Keratinocyte (primary cell): ENCODE measurements at regions not wholly inside any gene's neighbourhood (a gene's known extent, or its start where the extent isn't known, plus 50 kb on each side); places are given as distances from the start of the nearest gene placed in this dataset.

ENCODE experiments used
- CTCF ChIP-seq, 3 experiments: IDR thresholded peaks in 1 of 3; conservative IDR thresholded peaks in 1 of 3; optimal IDR thresholded peaks in 1 of 3; 2 replicates in 2 of 3; 3 replicates in 1 of 3; pipeline versions ENCODE3 to v1.5.1; 2011; ENCODE audit warnings: low read length in 3 of 3, mild to moderate bottlenecking in 3 of 3, moderate library complexity in 2 of 3, control low read depth in 1 of 3, inconsistent platforms in 1 of 3; ENCODE audit not compliant: insufficient read depth in 2 of 3; ENCODE audit errors: extremely low read depth in 1 of 3
- EZH2 ChIP-seq: IDR thresholded peaks from one replicate; pipeline ENCODE4 v1.6.1; 2012; ENCODE audit warnings: inconsistent platforms, mild to moderate bottlenecking, low read length, moderate library complexity

- TF ChIP-seq CTCF (optimal IDR thresholded peaks at IDR 0.05 in 1 of 3, IDR thresholded peaks at IDR 0.05 in 1 of 3, conservative IDR thresholded peaks at IDR 0.05 in 1 of 3; ENCODE audit: extremely low read depth in 1 of 3, insufficient read depth in 2 of 3, low read length in 3 of 3) (no peak), EZH2 (no peak)
These were observed 764.7 kb upstream of the FRG1 start for GRCh38 chr4:189176002-189176401.
